Liver (tissue), 8 donors: ENCODE measurements at regions not wholly inside any gene's neighbourhood (a gene's known extent, or its start where the extent isn't known, plus 50 kb on each side); places are given as distances from the start of the nearest gene placed in this dataset.

Source experiments
- DNase-seq: peaks from one replicate; pipeline ENCODE4 v3.0.0-alpha.2; 2017; ENCODE audit warnings: low spot score
- H3K27ac ChIP-seq, 2 donors: one replicate each; pipeline ENCODE4 v1.7.0; 2013; ENCODE audit warnings: inconsistent platforms in 2 of 2, low read length in 2 of 2, control low read depth in 1 of 2, low read depth in 1 of 2, mild to moderate bottlenecking in 1 of 2
- H3K27me3 ChIP-seq, 4 donors: one replicate each; pipeline versions ENCODE4 v1.6.1 to v1.7.0; 2013; ENCODE audit warnings: low read length in 3 of 4, inconsistent platforms in 1 of 4, mild to moderate bottlenecking in 1 of 4, moderate library complexity in 1 of 4; ENCODE audit not compliant: control insufficient read depth in 4 of 4, insufficient read depth in 4 of 4
- H3K36me3 ChIP-seq, 4 donors: one replicate each; pipeline versions ENCODE4 v1.6.1 to v1.7.0; 2013; ENCODE audit warnings: low read length in 3 of 4, mild to moderate bottlenecking in 3 of 4, low read depth in 1 of 4, moderate library complexity in 1 of 4; ENCODE audit not compliant: control insufficient read depth in 4 of 4, insufficient read depth in 3 of 4
- H3K4me1 ChIP-seq, 4 donors: one replicate each; pipeline versions ENCODE4 v1.6.1 to v1.7.0; 2013; ENCODE audit warnings: low read length in 3 of 4, mild to moderate bottlenecking in 3 of 4, moderate library complexity in 1 of 4; ENCODE audit not compliant: control insufficient read depth in 4 of 4, insufficient read depth in 4 of 4
- H3K4me3 ChIP-seq, 3 donors: one replicate each; pipeline versions ENCODE4 v1.6.1 to v1.7.0; 2013; ENCODE audit warnings: low read length in 3 of 3, control low read depth in 1 of 3, low read depth in 1 of 3, mild to moderate bottlenecking in 1 of 3
- H3K9ac ChIP-seq, 2 donors: one replicate each; pipeline ENCODE4 v1.7.0; 2013; ENCODE audit warnings: low read length in 2 of 2, mild to moderate bottlenecking in 2 of 2, moderate library complexity in 2 of 2, control low read depth in 1 of 2, low read depth in 1 of 2
- H3K9me3 ChIP-seq, 4 donors: one replicate each; pipeline versions ENCODE4 v1.6.1 to v1.7.0; 2013; ENCODE audit warnings: low read length in 3 of 4; ENCODE audit not compliant: control insufficient read depth in 4 of 4
- EGR1 ChIP-seq, 2 donors: IDR thresholded peaks; 2 replicates each; pipeline ENCODE4 v1.6.1; 2016 to 2018; ENCODE audit warnings: antibody characterized with exemption in 2 of 2, low read depth in 2 of 2
- FOXA1 ChIP-seq: IDR thresholded peaks from 2 replicates; pipeline ENCODE4 v1.6.1; 2016; ENCODE audit warnings: antibody characterized with exemption
- FOXA2 ChIP-seq: IDR thresholded peaks from 2 replicates; pipeline ENCODE4 v1.6.1; 2016; ENCODE audit warnings: antibody characterized with exemption
- GABPA ChIP-seq, 2 donors: IDR thresholded peaks in 1 of 2; conservative IDR thresholded peaks in 1 of 2; 2 replicates each; pipeline ENCODE4 v1.6.1; 2016; ENCODE audit warnings: antibody characterized with exemption in 2 of 2, mild to moderate bottlenecking in 1 of 2, moderate library complexity in 1 of 2
- HNF4A ChIP-seq, 2 donors: conservative IDR thresholded peaks; 2 replicates each; pipeline ENCODE4 v1.6.1; 2016; ENCODE audit warnings: antibody characterized with exemption in 2 of 2, mild to moderate bottlenecking in 2 of 2
- HNF4G ChIP-seq: IDR thresholded peaks from 2 replicates; pipeline ENCODE4 v1.6.1; 2016; ENCODE audit warnings: antibody characterized with exemption
- JUND ChIP-seq, 2 donors: IDR thresholded peaks; 2 replicates each; pipeline ENCODE4 v1.6.1; 2016; ENCODE audit warnings: antibody characterized with exemption in 2 of 2
- NR2F2 ChIP-seq: IDR thresholded peaks from 2 replicates; pipeline ENCODE4 v1.6.1; 2016; ENCODE audit warnings: antibody characterized with exemption
- RAD21 ChIP-seq, 2 donors: IDR thresholded peaks; 2 replicates each; pipeline ENCODE4 v1.6.1; 2016; ENCODE audit warnings: antibody characterized with exemption in 2 of 2, mild to moderate bottlenecking in 2 of 2
- RXRA ChIP-seq, 2 donors: IDR thresholded peaks; 2 replicates each; pipeline ENCODE4 v1.6.1; 2017 to 2018; ENCODE audit warnings: antibody characterized with exemption in 2 of 2, mild to moderate bottlenecking in 1 of 2
- SP1 ChIP-seq: IDR thresholded peaks from 2 replicates; pipeline ENCODE4 v1.6.1; 2018; ENCODE audit warnings: antibody characterized with exemption, mild to moderate bottlenecking
- TAF1 ChIP-seq: conservative IDR thresholded peaks from 2 replicates; pipeline ENCODE4 v1.6.1; 2016; ENCODE audit warnings: antibody characterized with exemption, mild to moderate bottlenecking
- YY1 ChIP-seq: IDR thresholded peaks from 2 replicates; pipeline ENCODE4 v1.6.1; 2016; ENCODE audit warnings: antibody characterized with exemption, mild to moderate bottlenecking
- WGBS: extraction: QIAGEN DNeasy Blood & Tissue Kit; methylation state at CpG from one replicate; pipeline ENCODE4 v1.1.7; 2013; 5-methylcytosine and 5-hydroxymethylcytosine counted together
- TF ChIP-seq, protein P1 (sequence below): IDR thresholded peaks from 2 replicates; pipeline ENCODE4 v1.6.1; 2016; ENCODE audit warnings: antibody characterized with exemption
- TF ChIP-seq, protein P2 (sequence below): fragments of 150-350 bp; IDR thresholded peaks from 2 replicates; pipeline ENCODE4 v1.5.1; 2017; ENCODE audit warnings: improper control_type of control experiment, low read depth, low read length; ENCODE audit not compliant: missing input control
- TF ChIP-seq, protein P3 (sequence below): IDR thresholded peaks from 2 replicates; pipeline ENCODE4 v1.6.1; 2016; ENCODE audit warnings: antibody characterized with exemption
- TF ChIP-seq, protein P4 (sequence below): IDR thresholded peaks from 2 replicates; pipeline ENCODE4 v1.6.1; 2016; ENCODE audit warnings: antibody characterized with exemption
- TF ChIP-seq, protein P5 (sequence below): IDR thresholded peaks from 2 replicates; pipeline ENCODE4 v1.6.1; 2016; ENCODE audit warnings: antibody characterized with exemption, mild to moderate bottlenecking
- donor health status: healthy.
- donor health status: healthy.
- donor health status: healthy.
- donor health status: healthy.
- donor health status: healthy.

DNA sequence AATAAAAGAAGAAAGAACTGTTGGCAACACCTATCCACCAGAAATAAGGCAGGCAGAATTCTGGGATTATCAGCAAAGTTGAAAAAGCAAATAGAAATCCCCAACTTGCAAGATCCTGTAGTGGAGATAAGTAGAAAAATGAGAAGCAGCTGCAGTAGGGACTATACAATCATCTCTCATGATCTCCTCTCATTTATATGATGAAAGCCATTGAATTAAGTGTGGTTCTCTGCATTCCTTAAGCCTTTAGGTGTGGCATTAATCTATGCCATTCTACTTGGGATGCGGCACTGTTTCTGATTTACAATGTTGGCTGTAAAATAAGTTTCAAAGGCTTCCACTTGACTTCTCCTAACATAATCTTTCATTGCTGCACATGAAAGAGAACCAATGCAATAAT, 869.8 kb downstream of the TRAM1L1 start:
- no peak overlapping the region for H3K9ac ChIP-seq
- TF ChIP-seq HNF4G: no peak
- TF ChIP-seq, protein P1, sequence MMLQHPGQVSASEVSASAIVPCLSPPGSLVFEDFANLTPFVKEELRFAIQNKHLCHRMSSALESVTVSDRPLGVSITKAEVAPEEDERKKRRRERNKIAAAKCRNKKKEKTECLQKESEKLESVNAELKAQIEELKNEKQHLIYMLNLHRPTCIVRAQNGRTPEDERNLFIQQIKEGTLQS: no peak
- TF ChIP-seq, protein P2, sequence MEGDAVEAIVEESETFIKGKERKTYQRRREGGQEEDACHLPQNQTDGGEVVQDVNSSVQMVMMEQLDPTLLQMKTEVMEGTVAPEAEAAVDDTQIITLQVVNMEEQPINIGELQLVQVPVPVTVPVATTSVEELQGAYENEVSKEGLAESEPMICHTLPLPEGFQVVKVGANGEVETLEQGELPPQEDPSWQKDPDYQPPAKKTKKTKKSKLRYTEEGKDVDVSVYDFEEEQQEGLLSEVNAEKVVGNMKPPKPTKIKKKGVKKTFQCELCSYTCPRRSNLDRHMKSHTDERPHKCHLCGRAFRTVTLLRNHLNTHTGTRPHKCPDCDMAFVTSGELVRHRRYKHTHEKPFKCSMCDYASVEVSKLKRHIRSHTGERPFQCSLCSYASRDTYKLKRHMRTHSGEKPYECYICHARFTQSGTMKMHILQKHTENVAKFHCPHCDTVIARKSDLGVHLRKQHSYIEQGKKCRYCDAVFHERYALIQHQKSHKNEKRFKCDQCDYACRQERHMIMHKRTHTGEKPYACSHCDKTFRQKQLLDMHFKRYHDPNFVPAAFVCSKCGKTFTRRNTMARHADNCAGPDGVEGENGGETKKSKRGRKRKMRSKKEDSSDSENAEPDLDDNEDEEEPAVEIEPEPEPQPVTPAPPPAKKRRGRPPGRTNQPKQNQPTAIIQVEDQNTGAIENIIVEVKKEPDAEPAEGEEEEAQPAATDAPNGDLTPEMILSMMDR: no peak
- 85% methylated on average over 1 of the region's 1 CpG for WGBS

DNA sequence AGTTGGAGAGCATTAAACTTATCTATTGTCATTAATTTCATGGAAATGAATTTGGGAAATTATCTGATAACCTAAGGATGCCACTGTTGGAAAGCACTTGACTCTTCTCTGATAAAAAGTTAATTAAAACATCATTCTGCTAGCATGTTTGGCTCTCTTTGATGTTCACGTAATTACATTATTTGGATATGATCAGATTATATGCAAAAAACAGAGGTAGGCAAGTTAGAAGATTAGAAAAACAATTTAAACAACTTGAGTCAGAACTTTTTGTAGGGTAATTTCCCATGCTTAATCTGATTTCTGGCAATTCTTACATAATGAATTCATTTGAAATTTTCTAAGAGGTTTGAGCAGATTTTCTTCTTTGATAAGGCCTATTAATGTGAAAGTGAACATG, 882.9 kb downstream of the TRAM1L1 start:
- no peaks in the 10 kb centered on the region for H3K36me3 ChIP-seq
- no peaks in the 10 kb centered on the region for H3K9me3 ChIP-seq
- DNase-seq: no peak
- TF ChIP-seq YY1 (no peak), FOXA2 (no peak), GABPA (IDR thresholded peaks at IDR 0.05 in 1 of 2, conservative IDR thresholded peaks at IDR 0.05 in 1 of 2) (no peak), RXRA (IDR thresholded peaks at IDR 0.05) (no peak), TAF1 (no peak), FOXA1 (no peak), JUND (IDR thresholded peaks at IDR 0.05) (no peak), HNF4G (no peak), HNF4A (conservative IDR thresholded peaks at IDR 0.05) (no peak), SP1 (no peak), RAD21 (IDR thresholded peaks at IDR 0.05) (no peak), EGR1 (IDR thresholded peaks at IDR 0.05; ENCODE audit: low read depth in 2 of 2) (no peak), NR2F2 (no peak)
- TF ChIP-seq, protein P3, sequence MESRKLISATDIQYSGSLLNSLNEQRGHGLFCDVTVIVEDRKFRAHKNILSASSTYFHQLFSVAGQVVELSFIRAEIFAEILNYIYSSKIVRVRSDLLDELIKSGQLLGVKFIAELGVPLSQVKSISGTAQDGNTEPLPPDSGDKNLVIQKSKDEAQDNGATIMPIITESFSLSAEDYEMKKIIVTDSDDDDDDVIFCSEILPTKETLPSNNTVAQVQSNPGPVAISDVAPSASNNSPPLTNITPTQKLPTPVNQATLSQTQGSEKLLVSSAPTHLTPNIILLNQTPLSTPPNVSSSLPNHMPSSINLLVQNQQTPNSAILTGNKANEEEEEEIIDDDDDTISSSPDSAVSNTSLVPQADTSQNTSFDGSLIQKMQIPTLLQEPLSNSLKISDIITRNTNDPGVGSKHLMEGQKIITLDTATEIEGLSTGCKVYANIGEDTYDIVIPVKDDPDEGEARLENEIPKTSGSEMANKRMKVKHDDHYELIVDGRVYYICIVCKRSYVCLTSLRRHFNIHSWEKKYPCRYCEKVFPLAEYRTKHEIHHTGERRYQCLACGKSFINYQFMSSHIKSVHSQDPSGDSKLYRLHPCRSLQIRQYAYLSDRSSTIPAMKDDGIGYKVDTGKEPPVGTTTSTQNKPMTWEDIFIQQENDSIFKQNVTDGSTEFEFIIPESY: no peak
- TF ChIP-seq, protein P2: no peak
- TF ChIP-seq, protein P4, sequence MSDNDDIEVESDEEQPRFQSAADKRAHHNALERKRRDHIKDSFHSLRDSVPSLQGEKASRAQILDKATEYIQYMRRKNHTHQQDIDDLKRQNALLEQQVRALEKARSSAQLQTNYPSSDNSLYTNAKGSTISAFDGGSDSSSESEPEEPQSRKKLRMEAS: no peak
- TF ChIP-seq, protein P5, sequence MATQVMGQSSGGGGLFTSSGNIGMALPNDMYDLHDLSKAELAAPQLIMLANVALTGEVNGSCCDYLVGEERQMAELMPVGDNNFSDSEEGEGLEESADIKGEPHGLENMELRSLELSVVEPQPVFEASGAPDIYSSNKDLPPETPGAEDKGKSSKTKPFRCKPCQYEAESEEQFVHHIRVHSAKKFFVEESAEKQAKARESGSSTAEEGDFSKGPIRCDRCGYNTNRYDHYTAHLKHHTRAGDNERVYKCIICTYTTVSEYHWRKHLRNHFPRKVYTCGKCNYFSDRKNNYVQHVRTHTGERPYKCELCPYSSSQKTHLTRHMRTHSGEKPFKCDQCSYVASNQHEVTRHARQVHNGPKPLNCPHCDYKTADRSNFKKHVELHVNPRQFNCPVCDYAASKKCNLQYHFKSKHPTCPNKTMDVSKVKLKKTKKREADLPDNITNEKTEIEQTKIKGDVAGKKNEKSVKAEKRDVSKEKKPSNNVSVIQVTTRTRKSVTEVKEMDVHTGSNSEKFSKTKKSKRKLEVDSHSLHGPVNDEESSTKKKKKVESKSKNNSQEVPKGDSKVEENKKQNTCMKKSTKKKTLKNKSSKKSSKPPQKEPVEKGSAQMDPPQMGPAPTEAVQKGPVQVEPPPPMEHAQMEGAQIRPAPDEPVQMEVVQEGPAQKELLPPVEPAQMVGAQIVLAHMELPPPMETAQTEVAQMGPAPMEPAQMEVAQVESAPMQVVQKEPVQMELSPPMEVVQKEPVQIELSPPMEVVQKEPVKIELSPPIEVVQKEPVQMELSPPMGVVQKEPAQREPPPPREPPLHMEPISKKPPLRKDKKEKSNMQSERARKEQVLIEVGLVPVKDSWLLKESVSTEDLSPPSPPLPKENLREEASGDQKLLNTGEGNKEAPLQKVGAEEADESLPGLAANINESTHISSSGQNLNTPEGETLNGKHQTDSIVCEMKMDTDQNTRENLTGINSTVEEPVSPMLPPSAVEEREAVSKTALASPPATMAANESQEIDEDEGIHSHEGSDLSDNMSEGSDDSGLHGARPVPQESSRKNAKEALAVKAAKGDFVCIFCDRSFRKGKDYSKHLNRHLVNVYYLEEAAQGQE: no peak
- TF ChIP-seq, protein P1: no peak
- H3K9ac ChIP-seq: no peak overlapping the region
- H3K4me1 ChIP-seq: no peaks in the 10 kb centered on the region
- H3K27me3 ChIP-seq: no peaks in the 10 kb centered on the region
- WGBS: 75% methylated on average over 1 of the region's 1 CpG
- H3K27ac ChIP-seq: no peak overlapping the region
- no peak overlapping the region for H3K4me3 ChIP-seq

More for the DNA sequence above, 869.8 kb downstream of the TRAM1L1 start:
- H3K27ac ChIP-seq: no peak overlapping the region
- no peak overlapping the region for H3K4me3 ChIP-seq
- no peaks in the 10 kb centered on the region for H3K4me1 ChIP-seq
- no peaks in the 10 kb centered on the region for H3K36me3 ChIP-seq
- no peaks in the 10 kb centered on the region for H3K9me3 ChIP-seq
- H3K27me3 ChIP-seq: no peaks in the 10 kb centered on the region
- DNase-seq: no peak
